H1 (cell line): ENCODE measurements at regions not wholly inside any gene's neighbourhood (a gene's known extent, or its start where the extent isn't known, plus 50 kb on each side); places are given as distances from the start of the nearest gene placed in this dataset.

Source experiments
- CTCF ChIA-PET: fragments of 300-600 bp; sonication (Branson Sonifier 250); formaldehyde crosslinking; loops from one replicate; lab custom pipeline; 2021; ENCODE audit not compliant: partially characterized antibody; lab: Charles Lee
- POLR2A ChIA-PET: fragments of 300-600 bp; sonication (Branson Sonifier 250); formaldehyde crosslinking; loops from one replicate; lab custom pipeline; 2021; ENCODE audit warnings: inconsistent platforms; ENCODE audit not compliant: partially characterized antibody; lab: Charles Lee
- DNase-seq, 2 experiments: peaks; one replicate each; pipeline versions ENCODE4 v3.0.0 to v3.0.0-alpha.2; 2010 to 2022; ENCODE audit warnings: low spot score in 2 of 2, low read depth in 1 of 2, mixed read lengths in 1 of 2
- FAIRE-seq: peaks from 2 replicates; lab custom pipeline; 2011; peaks lifted over from hg19 to GRCh38; lab: Jason Lieb, UNC
- H2AFZ ChIP-seq: 2 replicates; pipeline ENCODE4 v1.8.1; 2012; ENCODE audit warnings: low read length, inconsistent platforms
- H2AK5ac ChIP-seq: 2 replicates; pipeline ENCODE4 v1.6.1; 2013; ENCODE audit warnings: low read depth, low read length
- H2BK120ac ChIP-seq: replicated peaks from 2 replicates; pipeline ENCODE3; 2013; ENCODE audit warnings: low read depth, low read length, inconsistent platforms
- H2BK12ac ChIP-seq: 2 replicates; pipeline ENCODE4 v1.6.1; 2013; ENCODE audit warnings: low read depth, low read length
- H2BK15ac ChIP-seq: 2 replicates; pipeline ENCODE4 v1.6.1; 2013; ENCODE audit warnings: low read length
- H2BK20ac ChIP-seq: 2 replicates; pipeline ENCODE4 v1.6.1; 2013; ENCODE audit warnings: low read length
- H2BK5ac ChIP-seq: 2 replicates; pipeline ENCODE4 v1.6.1; 2013; ENCODE audit warnings: low read depth, low read length
- H3K14ac ChIP-seq: 2 replicates; pipeline ENCODE4 v1.6.1; 2013; ENCODE audit warnings: inconsistent platforms; ENCODE audit not compliant: insufficient read length
- H3K18ac ChIP-seq: 2 replicates; pipeline ENCODE4 v1.6.1; 2013; ENCODE audit warnings: low read length; ENCODE audit errors: extremely low read depth
- H3K23ac ChIP-seq: 2 replicates; pipeline ENCODE4 v1.6.1; 2013; ENCODE audit warnings: inconsistent platforms; ENCODE audit not compliant: insufficient read length
- H3K23me2 ChIP-seq: 2 replicates; pipeline ENCODE4 v1.6.1; 2013; ENCODE audit warnings: low read depth, low read length
- H3K27ac ChIP-seq: 2 replicates; pipeline ENCODE4 v1.6.1; 2011; ENCODE audit warnings: low read depth, low read length, inconsistent platforms
- H3K27me3 ChIP-seq, 4 experiments: replicated peaks in 1 of 4; 1 replicate in 1 of 4; 2 replicates in 3 of 4; pipeline versions ENCODE4 v1.6.1 to v1.8.1; 2011 to 2013; ENCODE audit warnings: low read length in 3 of 4, mild to moderate bottlenecking in 3 of 4, inconsistent platforms in 2 of 4, mixed read lengths in 2 of 4, moderate library complexity in 1 of 4; ENCODE audit not compliant: control insufficient read depth in 3 of 4, insufficient read depth in 3 of 4; ENCODE audit errors: extremely low read depth in 1 of 4
- H3K36me3 ChIP-seq, 4 experiments: 2 replicates each; pipeline versions ENCODE4 v1.6.1 to v1.8.1; 2011 to 2013; ENCODE audit warnings: mild to moderate bottlenecking in 4 of 4, low read length in 3 of 4, moderate library complexity in 2 of 4, control low read depth in 1 of 4, inconsistent platforms in 1 of 4; ENCODE audit not compliant: insufficient read depth in 4 of 4, control insufficient read depth in 2 of 4
- H3K4ac ChIP-seq: replicated peaks from 2 replicates; pipeline ENCODE3; 2013; ENCODE audit warnings: low read length, low read depth, mixed read lengths, inconsistent platforms; ENCODE audit not compliant: insufficient read length
- H3K4me1 ChIP-seq, 4 experiments: replicated peaks in 1 of 4; 1 replicate in 1 of 4; 2 replicates in 3 of 4; pipeline versions ENCODE4 v1.6.1 to v1.8.1; 2011 to 2013; ENCODE audit warnings: low read length in 3 of 4, inconsistent platforms in 2 of 4, mixed read lengths in 1 of 4; ENCODE audit not compliant: insufficient read depth in 4 of 4, control insufficient read depth in 3 of 4
- H3K4me2 ChIP-seq, 2 experiments: 2 replicates each; pipeline versions ENCODE4 v1.6.1 to v1.8.1; 2011 to 2013; ENCODE audit warnings: low read depth in 2 of 2, low read length in 2 of 2, control low read depth in 1 of 2, inconsistent platforms in 1 of 2, mild to moderate bottlenecking in 1 of 2; ENCODE audit not compliant: insufficient read depth in 1 of 2
- H3K4me3 ChIP-seq, 4 experiments: fragments of 200-600, 300-600 bp in 1 of 4; sonication (generic), shearing (Covaris generic), sonication (Bioruptor Twin) in 1 of 4; 2 replicates each; pipeline versions ENCODE4 v1.5.1 to v1.8.1; 2011 to 2016; ENCODE audit warnings: low read length in 4 of 4, low read depth in 3 of 4, control low read depth in 2 of 4, inconsistent platforms in 2 of 4, mild to moderate bottlenecking in 2 of 4, mixed read lengths in 1 of 4, moderate library complexity in 1 of 4; ENCODE audit not compliant: insufficient read depth in 2 of 4; ENCODE audit errors: extremely low read depth in 1 of 4
- H3K56ac ChIP-seq: replicated peaks from 2 replicates; pipeline ENCODE3; 2013; ENCODE audit warnings: low read depth, mild to moderate bottlenecking, mixed read lengths, low read length, inconsistent platforms; ENCODE audit not compliant: insufficient read length
- H3K79me1 ChIP-seq: 2 replicates; pipeline ENCODE4 v1.6.1; 2013; ENCODE audit warnings: low read depth, low read length, control low read depth
- H3K79me2 ChIP-seq, 2 experiments: 2 replicates each; pipeline versions ENCODE4 v1.6.1 to v1.8.1; 2012 to 2013; ENCODE audit warnings: low read length in 2 of 2, mild to moderate bottlenecking in 2 of 2, inconsistent platforms in 1 of 2; ENCODE audit not compliant: insufficient read depth in 2 of 2, control insufficient read depth in 1 of 2
- H3K9ac ChIP-seq, 4 experiments: replicated peaks in 1 of 4; 1 replicate in 1 of 4; 2 replicates in 3 of 4; pipeline versions ENCODE4 v1.6.1 to v1.8.1; 2011 to 2013; ENCODE audit warnings: low read depth in 3 of 4, low read length in 3 of 4, control low read depth in 2 of 4, mild to moderate bottlenecking in 2 of 4, moderate library complexity in 2 of 4, inconsistent platforms in 1 of 4; ENCODE audit errors: extremely low read depth in 1 of 4
- H3K9me3 ChIP-seq, 2 experiments: 2 replicates each; pipeline versions ENCODE4 v1.6.1 to v1.8.1; 2012 to 2013; ENCODE audit warnings: mild to moderate bottlenecking in 2 of 2, moderate library complexity in 2 of 2, control low read depth in 1 of 2, inconsistent platforms in 1 of 2, low read depth in 1 of 2, low read length in 1 of 2, mixed read lengths in 1 of 2; ENCODE audit not compliant: insufficient read depth in 2 of 2
- H4K20me1 ChIP-seq, 2 experiments: replicated peaks in 1 of 2; 2 replicates each; pipeline versions ENCODE3 to v1.8.1; 2011 to 2013; ENCODE audit warnings: inconsistent platforms in 2 of 2, low read length in 2 of 2, mild to moderate bottlenecking in 1 of 2; ENCODE audit not compliant: insufficient read depth in 2 of 2, control insufficient read depth in 1 of 2
- H4K5ac ChIP-seq: 2 replicates; pipeline ENCODE4 v1.6.1; 2013; ENCODE audit warnings: low read length, low read depth, mixed read lengths, inconsistent platforms; ENCODE audit not compliant: insufficient read length
- H4K8ac ChIP-seq: 2 replicates; pipeline ENCODE4 v1.8.0; 2013; ENCODE audit warnings: mild to moderate bottlenecking, moderate library complexity, low read length, inconsistent platforms; ENCODE audit not compliant: insufficient read depth; ENCODE audit errors: extremely low read depth
- H4K91ac ChIP-seq: replicated peaks from 2 replicates; pipeline ENCODE3; 2013; ENCODE audit warnings: low read length, mixed read lengths, inconsistent platforms; ENCODE audit not compliant: insufficient read length
- ASH2L ChIP-seq: fragments of 200-600, 300-600 bp; sonication (generic); IDR thresholded peaks from one replicate; pipeline ENCODE4 v1.7.1; 2017; ENCODE audit warnings: low read length
- EZH2 ChIP-seq: fragments of 200-600 bp; sonication (generic); IDR thresholded peaks from 2 replicates; pipeline ENCODE4 v1.7.1; 2012; ENCODE audit warnings: low read depth, mild to moderate bottlenecking, moderate library complexity, low read length, inconsistent platforms; ENCODE audit not compliant: severe bottlenecking
- whole genome bisulfite sequencing, 2 experiments: shearing (Covaris generic) in 1 of 2; methylation state at CpG; one replicate each; pipeline versions ENCODE4 v1.1.6 to v1.1.7; 2013 to 2015; ENCODE audit warnings: low lambda C conversion rate in 2 of 2, mixed read lengths in 2 of 2, inconsistent platforms in 1 of 2, low coverage in 1 of 2, missing lambda C conversion rate in 1 of 2; ENCODE audit not compliant: insufficient replicate concordance in 2 of 2, insufficient coverage in 1 of 2, insufficient read length in 1 of 2; ENCODE audit errors: extremely low coverage in 1 of 2, missing lambda C conversion rate in 1 of 2; 5-methylcytosine and 5-hydroxymethylcytosine counted together

GRCh38 chr10:90167174-90168064 lies 466.0 kb downstream of the KIF20B start:
- Histone ChIP-seq H3K27ac (no peak overlapping the region), H2BK5ac (no peak overlapping the region), H4K8ac (no peak overlapping the region), H2AK5ac (no peak overlapping the region), H3K79me2 (no peaks in the 10 kb centered on the region), H2BK20ac (no peak overlapping the region), H3K23ac (no peak overlapping the region), H4K5ac (no peak overlapping the region), H3K9ac (no peak overlapping the region), H3K27me3 (no peaks in the 10 kb centered on the region), H2BK15ac (no peak overlapping the region), H3K9me3 (no peaks in the 10 kb centered on the region), H3K4me3 (no peak overlapping the region), H3K4me1 (no peaks in the 10 kb centered on the region), H2AFZ (no peak overlapping the region)
- WGBS, 2 experiments: 95% methylated on average over 1 of the region's 1 CpG; no CpG with 5 or more reads in 1 of the 2 experiments
- no peak for FAIRE-seq
- POLR2A ChIA-PET: no interaction called here
- no peak for TF ChIP-seq EZH2
- TF ChIP-seq ASH2L: no peak
- TF ChIP-seq, all 59 proteins: peak for 0
- H3K18ac ChIP-seq: no peak overlapping the region
- H3K4me2 ChIP-seq: no peak overlapping the region
- H2BK120ac ChIP-seq: no peak overlapping the region
- H4K91ac ChIP-seq: no peak overlapping the region
- no peak overlapping the region for H3K4ac ChIP-seq
- H3K14ac ChIP-seq: no peak overlapping the region
- no peaks in the 10 kb centered on the region for H3K79me1 ChIP-seq
- H4K20me1 ChIP-seq: no peaks in the 10 kb centered on the region
- CTCF ChIA-PET: interaction anchor here (0.7 kb wide), 1 partner anchor 271 kb away, joined by 3 read pairs; no protein-coding TSS in a partner anchor
- H2BK12ac ChIP-seq: no peak overlapping the region
- DNase-seq: no peak
- H3K23me2 ChIP-seq: no peaks in the 10 kb centered on the region
- H3K36me3 ChIP-seq: no peaks in the 10 kb centered on the region
- no peak overlapping the region for H3K56ac ChIP-seq
